GM19455 (cell line): ENCODE measurements at regions not wholly inside any gene's neighbourhood (a gene's known extent, or its start where the extent isn't known, plus 50 kb on each side); places are given as distances from the start of the nearest gene placed in this dataset.
"Not testable (repeated sequence)": the region's sequence is repeated elsewhere in the genome, so short reads cannot be mapped to it uniquely, and the experiment has no call there.

ENCODE experiments used
- ATAC-seq: cut with Tn5 transposase; IDR thresholded peaks from one replicate; pipeline ENCODE4 v1.9.1; 2021; ENCODE audit not compliant: unreplicated experiment

- ATAC-seq: not testable (repeated sequence)
Observed at GRCh38 chr15:44817797-44818196, 81.5 kb downstream of the TRIM69 start.

- ATAC-seq: not testable (repeated sequence)
Observed at GRCh38 chr15:44819331-44819987, 83.1 kb downstream of the TRIM69 start.

- ATAC-seq: not testable (repeated sequence)
Observed at GRCh38 chr15:44820535-44820934, 84.2 kb downstream of the TRIM69 start.

GRCh38 chr15:44820967-44821366 is 84.6 kb downstream of the TRIM69 start:
- not testable (repeated sequence) for ATAC-seq

- ATAC-seq: not testable (repeated sequence)
Observed at GRCh38 chr15:44824277-44825145, 88.2 kb downstream of the TRIM69 start.

GRCh38 chr15:44826583-44826982 is 90.3 kb downstream of the TRIM69 start:
- not testable (repeated sequence) for ATAC-seq

- not testable (repeated sequence) for ATAC-seq
Observed at GRCh38 chr15:44828229-44828914, 92.0 kb downstream of the TRIM69 start.

- ATAC-seq: not testable (repeated sequence)
Observed at GRCh38 chr15:44829150-44829549, 92.8 kb downstream of the TRIM69 start.

GRCh38 chr15:44830692-44831408 is 94.5 kb downstream of the TRIM69 start:
- not testable (repeated sequence) for ATAC-seq

- not testable (repeated sequence) for ATAC-seq
Observed at GRCh38 chr15:44831409-44831741, 95.0 kb downstream of the TRIM69 start.

GRCh38 chr15:44832133-44832532 is 95.8 kb downstream of the TRIM69 start:
- not testable (repeated sequence) for ATAC-seq

GRCh38 chr15:44833081-44833480 is 96.8 kb downstream of the TRIM69 start:
- ATAC-seq: not testable (repeated sequence)

GRCh38 chr15:44833761-44834160 is 97.4 kb downstream of the TRIM69 start:
- not testable (repeated sequence) for ATAC-seq

- ATAC-seq: not testable (repeated sequence)
Observed at GRCh38 chr15:44835082-44835481, 98.8 kb downstream of the TRIM69 start.

GRCh38 chr15:44836094-44836493 is 99.8 kb downstream of the TRIM69 start:
- no peak for ATAC-seq

- ATAC-seq: not testable (repeated sequence)
Observed at GRCh38 chr15:44838929-44839328, 102.6 kb downstream of the TRIM69 start.

GRCh38 chr15:44841762-44842161 is 105.4 kb downstream of the TRIM69 start:
- ATAC-seq: not testable (repeated sequence)

GRCh38 chr15:44842883-44843282 is 106.6 kb downstream of the TRIM69 start:
- ATAC-seq: not testable (repeated sequence)

- not testable (repeated sequence) for ATAC-seq
Observed at GRCh38 chr15:44844936-44845335, 108.6 kb downstream of the TRIM69 start.

- ATAC-seq: not testable (repeated sequence)
Observed at GRCh38 chr15:44846156-44846555, 109.8 kb downstream of the TRIM69 start.

GRCh38 chr15:44847555-44847954 is 108.9 kb upstream of the TERB2 start:
- ATAC-seq: not testable (repeated sequence)
